H1 (cell line): ENCODE measurements at regions not wholly inside any gene's neighbourhood (a gene's known extent, or its start where the extent isn't known, plus 50 kb on each side); places are given as distances from the start of the nearest gene placed in this dataset.

Experiments
- CTCF ChIA-PET: fragments of 300-600 bp; sonication (Branson Sonifier 250); formaldehyde crosslinking; loops from one replicate; lab custom pipeline; 2021; ENCODE audit not compliant: partially characterized antibody; lab: Charles Lee
- POLR2A ChIA-PET: fragments of 300-600 bp; sonication (Branson Sonifier 250); formaldehyde crosslinking; loops from one replicate; lab custom pipeline; 2021; ENCODE audit warnings: inconsistent platforms; ENCODE audit not compliant: partially characterized antibody; lab: Charles Lee
- DNase-seq, 2 experiments: peaks; one replicate each; pipeline versions ENCODE4 v3.0.0 to v3.0.0-alpha.2; 2010 to 2022; ENCODE audit warnings: low spot score in 2 of 2, low read depth in 1 of 2, mixed read lengths in 1 of 2
- FAIRE-seq: peaks from 2 replicates; lab custom pipeline; 2011; peaks lifted over from hg19 to GRCh38; lab: Jason Lieb, UNC
- H2AFZ ChIP-seq: 2 replicates; pipeline ENCODE4 v1.8.1; 2012; ENCODE audit warnings: low read length, inconsistent platforms
- H2AK5ac ChIP-seq: 2 replicates; pipeline ENCODE4 v1.6.1; 2013; ENCODE audit warnings: low read depth, low read length
- H2BK120ac ChIP-seq: replicated peaks from 2 replicates; pipeline ENCODE3; 2013; ENCODE audit warnings: low read depth, low read length, inconsistent platforms
- H2BK12ac ChIP-seq: 2 replicates; pipeline ENCODE4 v1.6.1; 2013; ENCODE audit warnings: low read depth, low read length
- H2BK15ac ChIP-seq: 2 replicates; pipeline ENCODE4 v1.6.1; 2013; ENCODE audit warnings: low read length
- H2BK20ac ChIP-seq: 2 replicates; pipeline ENCODE4 v1.6.1; 2013; ENCODE audit warnings: low read length
- H2BK5ac ChIP-seq: 2 replicates; pipeline ENCODE4 v1.6.1; 2013; ENCODE audit warnings: low read depth, low read length
- H3K14ac ChIP-seq: 2 replicates; pipeline ENCODE4 v1.6.1; 2013; ENCODE audit warnings: inconsistent platforms; ENCODE audit not compliant: insufficient read length
- H3K18ac ChIP-seq: 2 replicates; pipeline ENCODE4 v1.6.1; 2013; ENCODE audit warnings: low read length; ENCODE audit errors: extremely low read depth
- H3K23ac ChIP-seq: 2 replicates; pipeline ENCODE4 v1.6.1; 2013; ENCODE audit warnings: inconsistent platforms; ENCODE audit not compliant: insufficient read length
- H3K23me2 ChIP-seq: 2 replicates; pipeline ENCODE4 v1.6.1; 2013; ENCODE audit warnings: low read depth, low read length
- H3K27ac ChIP-seq: 2 replicates; pipeline ENCODE4 v1.6.1; 2011; ENCODE audit warnings: low read depth, low read length, inconsistent platforms
- H3K27me3 ChIP-seq, 4 experiments: replicated peaks in 1 of 4; 1 replicate in 1 of 4; 2 replicates in 3 of 4; pipeline versions ENCODE4 v1.6.1 to v1.8.1; 2011 to 2013; ENCODE audit warnings: low read length in 3 of 4, mild to moderate bottlenecking in 3 of 4, inconsistent platforms in 2 of 4, mixed read lengths in 2 of 4, moderate library complexity in 1 of 4; ENCODE audit not compliant: control insufficient read depth in 3 of 4, insufficient read depth in 3 of 4; ENCODE audit errors: extremely low read depth in 1 of 4
- H3K36me3 ChIP-seq, 4 experiments: 2 replicates each; pipeline versions ENCODE4 v1.6.1 to v1.8.1; 2011 to 2013; ENCODE audit warnings: mild to moderate bottlenecking in 4 of 4, low read length in 3 of 4, moderate library complexity in 2 of 4, control low read depth in 1 of 4, inconsistent platforms in 1 of 4; ENCODE audit not compliant: insufficient read depth in 4 of 4, control insufficient read depth in 2 of 4
- H3K4ac ChIP-seq: replicated peaks from 2 replicates; pipeline ENCODE3; 2013; ENCODE audit warnings: low read length, low read depth, mixed read lengths, inconsistent platforms; ENCODE audit not compliant: insufficient read length
- H3K4me1 ChIP-seq, 4 experiments: replicated peaks in 1 of 4; 1 replicate in 1 of 4; 2 replicates in 3 of 4; pipeline versions ENCODE4 v1.6.1 to v1.8.1; 2011 to 2013; ENCODE audit warnings: low read length in 3 of 4, inconsistent platforms in 2 of 4, mixed read lengths in 1 of 4; ENCODE audit not compliant: insufficient read depth in 4 of 4, control insufficient read depth in 3 of 4
- H3K4me2 ChIP-seq, 2 experiments: 2 replicates each; pipeline versions ENCODE4 v1.6.1 to v1.8.1; 2011 to 2013; ENCODE audit warnings: low read depth in 2 of 2, low read length in 2 of 2, control low read depth in 1 of 2, inconsistent platforms in 1 of 2, mild to moderate bottlenecking in 1 of 2; ENCODE audit not compliant: insufficient read depth in 1 of 2
- H3K4me3 ChIP-seq, 4 experiments: fragments of 200-600, 300-600 bp in 1 of 4; sonication (generic), shearing (Covaris generic), sonication (Bioruptor Twin) in 1 of 4; 2 replicates each; pipeline versions ENCODE4 v1.5.1 to v1.8.1; 2011 to 2016; ENCODE audit warnings: low read length in 4 of 4, low read depth in 3 of 4, control low read depth in 2 of 4, inconsistent platforms in 2 of 4, mild to moderate bottlenecking in 2 of 4, mixed read lengths in 1 of 4, moderate library complexity in 1 of 4; ENCODE audit not compliant: insufficient read depth in 2 of 4; ENCODE audit errors: extremely low read depth in 1 of 4
- H3K56ac ChIP-seq: replicated peaks from 2 replicates; pipeline ENCODE3; 2013; ENCODE audit warnings: low read depth, mild to moderate bottlenecking, mixed read lengths, low read length, inconsistent platforms; ENCODE audit not compliant: insufficient read length
- H3K79me1 ChIP-seq: 2 replicates; pipeline ENCODE4 v1.6.1; 2013; ENCODE audit warnings: low read depth, low read length, control low read depth
- H3K79me2 ChIP-seq, 2 experiments: 2 replicates each; pipeline versions ENCODE4 v1.6.1 to v1.8.1; 2012 to 2013; ENCODE audit warnings: low read length in 2 of 2, mild to moderate bottlenecking in 2 of 2, inconsistent platforms in 1 of 2; ENCODE audit not compliant: insufficient read depth in 2 of 2, control insufficient read depth in 1 of 2
- H3K9ac ChIP-seq, 4 experiments: replicated peaks in 1 of 4; 1 replicate in 1 of 4; 2 replicates in 3 of 4; pipeline versions ENCODE4 v1.6.1 to v1.8.1; 2011 to 2013; ENCODE audit warnings: low read depth in 3 of 4, low read length in 3 of 4, control low read depth in 2 of 4, mild to moderate bottlenecking in 2 of 4, moderate library complexity in 2 of 4, inconsistent platforms in 1 of 4; ENCODE audit errors: extremely low read depth in 1 of 4
- H3K9me3 ChIP-seq, 2 experiments: 2 replicates each; pipeline versions ENCODE4 v1.6.1 to v1.8.1; 2012 to 2013; ENCODE audit warnings: mild to moderate bottlenecking in 2 of 2, moderate library complexity in 2 of 2, control low read depth in 1 of 2, inconsistent platforms in 1 of 2, low read depth in 1 of 2, low read length in 1 of 2, mixed read lengths in 1 of 2; ENCODE audit not compliant: insufficient read depth in 2 of 2
- H4K20me1 ChIP-seq, 2 experiments: replicated peaks in 1 of 2; 2 replicates each; pipeline versions ENCODE3 to v1.8.1; 2011 to 2013; ENCODE audit warnings: inconsistent platforms in 2 of 2, low read length in 2 of 2, mild to moderate bottlenecking in 1 of 2; ENCODE audit not compliant: insufficient read depth in 2 of 2, control insufficient read depth in 1 of 2
- H4K5ac ChIP-seq: 2 replicates; pipeline ENCODE4 v1.6.1; 2013; ENCODE audit warnings: low read length, low read depth, mixed read lengths, inconsistent platforms; ENCODE audit not compliant: insufficient read length
- H4K8ac ChIP-seq: 2 replicates; pipeline ENCODE4 v1.8.0; 2013; ENCODE audit warnings: mild to moderate bottlenecking, moderate library complexity, low read length, inconsistent platforms; ENCODE audit not compliant: insufficient read depth; ENCODE audit errors: extremely low read depth
- H4K91ac ChIP-seq: replicated peaks from 2 replicates; pipeline ENCODE3; 2013; ENCODE audit warnings: low read length, mixed read lengths, inconsistent platforms; ENCODE audit not compliant: insufficient read length
- BCL11A ChIP-seq, 2 experiments: IDR thresholded peaks; one replicate each; pipeline ENCODE4 v1.6.1; 2011; ENCODE audit warnings: low read depth in 2 of 2, low read length in 2 of 2, mild to moderate bottlenecking in 2 of 2
- BRCA1 ChIP-seq: IDR thresholded peaks from 2 replicates; pipeline ENCODE4 v1.6.1; 2012; ENCODE audit warnings: low read depth, low read length, improper control_type of control experiment
- CBX8 ChIP-seq: fragments of 300-800, 300-1000 bp; sonication (generic); IDR thresholded peaks from 2 replicates; pipeline ENCODE4 v1.7.1; 2016; ENCODE audit warnings: low read depth, low read length, borderline replicate concordance
- CEBPB ChIP-seq: IDR thresholded peaks from 2 replicates; pipeline ENCODE4 v1.6.1; 2012; ENCODE audit warnings: low read depth, low read length
- CHD1 ChIP-seq: IDR thresholded peaks from 2 replicates; pipeline ENCODE4 v1.6.1; 2012; ENCODE audit warnings: low read depth, low read length, improper control_type of control experiment
- EP300 ChIP-seq, 2 experiments: IDR thresholded peaks; 1 replicate in 1 of 2; 2 replicates in 1 of 2; pipeline ENCODE4 v1.6.1; 2011 to 2012; ENCODE audit warnings: low read depth in 2 of 2, low read length in 2 of 2, mild to moderate bottlenecking in 2 of 2, borderline replicate concordance in 1 of 2, inconsistent platforms in 1 of 2, moderate library complexity in 1 of 2
- HDAC2 ChIP-seq, 2 experiments: fragments of 300-600 bp in 1 of 2; sonication (generic) in 1 of 2; IDR thresholded peaks; 2 replicates each; pipeline ENCODE4 v1.6.1; 2011 to 2012; ENCODE audit warnings: low read depth in 2 of 2, low read length in 2 of 2, mild to moderate bottlenecking in 2 of 2, moderate library complexity in 2 of 2, borderline replicate concordance in 1 of 2, inconsistent platforms in 1 of 2
- NANOG ChIP-seq: IDR thresholded peaks from 2 replicates; pipeline ENCODE4 v1.6.1; 2011; ENCODE audit warnings: low read length, low read depth, mild to moderate bottlenecking, inconsistent platforms; ENCODE audit not compliant: insufficient read depth, poor library complexity, severe bottlenecking
- NRF1 ChIP-seq: IDR thresholded peaks from 2 replicates; pipeline ENCODE4 v1.6.1; 2011; ENCODE audit warnings: mild to moderate bottlenecking, low read depth, low read length, improper control_type of control experiment
- SIN3A ChIP-seq, 2 experiments: IDR thresholded peaks in 1 of 2; conservative IDR thresholded peaks in 1 of 2; 2 replicates each; pipeline ENCODE4 v1.6.1; 2011 to 2012; ENCODE audit warnings: low read length in 2 of 2, improper control_type of control experiment in 1 of 2, low read depth in 1 of 2, mild to moderate bottlenecking in 1 of 2
- SIRT6 ChIP-seq: IDR thresholded peaks from one replicate; pipeline ENCODE4 v1.7.1; 2012; ENCODE audit warnings: low read length, inconsistent platforms
- SP1 ChIP-seq: IDR thresholded peaks from 2 replicates; pipeline ENCODE4 v1.6.1; 2011; ENCODE audit warnings: low read depth, low read length
- SP4 ChIP-seq: IDR thresholded peaks from 2 replicates; pipeline ENCODE4 v1.6.1; 2012; ENCODE audit warnings: low read length, inconsistent platforms
- TCF12 ChIP-seq: IDR thresholded peaks from 2 replicates; pipeline ENCODE4 v1.6.1; 2011; ENCODE audit warnings: low read depth, mild to moderate bottlenecking, low read length

DNA sequence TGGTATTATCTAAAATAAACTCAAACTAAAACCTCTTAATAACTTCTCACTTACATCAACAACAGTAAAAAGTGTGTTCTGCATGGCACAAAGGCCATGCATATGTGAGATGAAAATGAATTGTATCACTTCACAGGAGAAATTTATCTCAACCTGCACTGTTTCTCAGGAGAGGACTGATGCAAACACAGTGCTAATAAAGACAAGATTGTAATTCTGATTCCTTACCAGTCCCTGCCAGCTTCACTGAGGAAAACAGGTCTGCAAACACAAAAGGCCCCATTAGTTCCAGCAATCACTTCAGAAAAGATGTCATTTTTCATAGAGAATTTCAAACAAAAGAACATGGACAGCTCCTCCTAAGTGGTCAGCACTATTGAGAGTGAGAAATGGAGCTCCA lies 117.3 kb upstream of the PDE4D start:
- no peak overlapping the region for H3K9ac ChIP-seq
- H4K8ac ChIP-seq, result no peak overlapping the region
- no peak overlapping the region for H2BK20ac ChIP-seq
- DNase-seq, result no peak
- H3K14ac ChIP-seq, result no peak overlapping the region
- no peaks in the 10 kb centered on the region for H3K79me1 ChIP-seq
- TF ChIP-seq NANOG (no peak), CBX8 (no peak), CEBPB (no peak), SP4 (no peak), NRF1 (no peak), BRCA1 (no peak), EP300 (IDR thresholded peaks at IDR 0.05; ENCODE audit: borderline replicate concordance in 1 of 2, low read depth in 2 of 2, low read length in 2 of 2) (no peak), HDAC2 (IDR thresholded peaks at IDR 0.05; ENCODE audit: borderline replicate concordance in 1 of 2, low read depth in 2 of 2, low read length in 2 of 2) (no peak), TCF12 (no peak), SIN3A (conservative IDR thresholded peaks at IDR 0.05 in 1 of 2, IDR thresholded peaks at IDR 0.05 in 1 of 2; ENCODE audit: low read depth in 1 of 2, low read length in 2 of 2) (no peak), SP1 (no peak), BCL11A (IDR thresholded peaks at IDR 0.05; ENCODE audit: low read depth in 2 of 2, low read length in 2 of 2) (no peak), CHD1 (no peak), SIRT6 (no peak)
- H4K5ac ChIP-seq, result no peak overlapping the region
- H2BK120ac ChIP-seq, result no peak overlapping the region
- H2BK12ac ChIP-seq, result no peak overlapping the region
- no peaks in the 10 kb centered on the region for H4K20me1 ChIP-seq
- no peak overlapping the region for H2BK5ac ChIP-seq
- H3K18ac ChIP-seq, result no peak overlapping the region
- no peak overlapping the region for H3K4me3 ChIP-seq
- H3K36me3 ChIP-seq, result no peaks in the 10 kb centered on the region
- ChIA-PET POLR2A (no interaction called here), CTCF (interaction anchor here (0.8 to 1.3 kb wide), 3 partner anchors 11 to 64 kb away, joined by 3 to 5 read pairs (median 3); no protein-coding TSS in a partner anchor)
- no peak overlapping the region for H3K27ac ChIP-seq
- no peak overlapping the region for H4K91ac ChIP-seq
- H3K27me3 ChIP-seq, result no peaks in the 10 kb centered on the region
- no peaks in the 10 kb centered on the region for H3K23me2 ChIP-seq
- H2AFZ ChIP-seq, result no peak overlapping the region
- no peak overlapping the region for H2BK15ac ChIP-seq
- H3K56ac ChIP-seq, result no peak overlapping the region
- no peak overlapping the region for H3K4me2 ChIP-seq
- no peak overlapping the region for H3K4ac ChIP-seq
- FAIRE-seq, result no peak
- no peak overlapping the region for H2AK5ac ChIP-seq
- H3K4me1 ChIP-seq, result peaks cover 0 to 4% (median 0%) of the 10 kb centered on the region in 4 experiments; a peak in 1 of 7 replicates
- no peaks in the 10 kb centered on the region for H3K79me2 ChIP-seq
- H3K9me3 ChIP-seq, result no peaks in the 10 kb centered on the region
- no peak overlapping the region for H3K23ac ChIP-seq
